ENCODE measurements at regions not wholly inside any gene's neighbourhood (a gene's known extent, or its start where the extent isn't known, plus 50 kb on each side); places are given as distances from the start of the nearest gene placed in this dataset.

DNA sequence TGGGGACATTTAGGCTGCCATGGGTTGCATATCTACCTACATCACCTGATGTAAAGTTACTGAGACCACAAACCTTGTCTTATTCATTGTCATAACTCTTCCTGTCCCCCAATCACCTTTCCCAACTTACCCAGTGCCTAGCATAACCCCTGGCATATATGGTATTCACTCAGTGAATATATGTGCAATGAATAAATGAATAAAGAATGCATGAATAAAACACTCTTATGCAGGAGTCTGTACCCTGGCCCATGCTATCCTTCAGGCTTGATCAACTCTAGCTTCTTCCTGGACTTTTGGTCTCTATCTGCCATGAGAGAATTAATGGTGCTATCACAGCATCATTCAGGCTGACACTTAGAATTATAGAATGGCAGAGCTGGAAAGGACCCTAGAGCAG lies 285.2 kb downstream of the SMARCA2 start:
- TF ChIP-seq CTCF (conservative IDR thresholded peaks at IDR 0.05; ENCODE audit: low read length) (no peak), EZH2phosphoT487 (IDR thresholded peaks at IDR 0.05; ENCODE audit: borderline replicate concordance) (no peak)

All from Loucy (cell line).